IMR-90 (cell line): ENCODE measurements at regions not wholly inside any gene's neighbourhood (a gene's known extent, or its start where the extent isn't known, plus 50 kb on each side); places are given as distances from the start of the nearest gene placed in this dataset.

Experiments used
- ATAC-seq: fragments of 200-7000 bp; cut with Tn5 transposase; 2 replicates; pipeline ENCODE4 v1.9.1; 2020; ENCODE audit warnings: low read depth, mild to moderate bottlenecking, moderate library complexity
- BruUV-seq: library from RNA; stranded (reverse); fragments of 400-500 nt; replicated peaks from 2 replicates; lab custom pipeline; 2021; lab: Mats Ljungman, UMichigan
- CTCF ChIA-PET: fragments of 300-600 bp; formaldehyde crosslinking; extraction: SDS; loops from one replicate; lab custom pipeline; 2021; ENCODE audit warnings: antibody characterized with exemption; lab: Yijun Ruan, JAX
- POLR2A ChIA-PET: fragments of 300-600 bp; sonication (Branson Sonifier 250); formaldehyde crosslinking; loops from one replicate; lab custom pipeline; 2022; ENCODE audit warnings: antibody characterized with exemption; ENCODE audit not compliant: unreplicated experiment; lab: Charles Lee
- DNase-seq: peaks from one replicate; pipeline ENCODE4 v3.0.0; 2013
- H2AFZ ChIP-seq: replicated peaks from 2 replicates; pipeline ENCODE3; 2013; ENCODE audit warnings: low read length, mild to moderate bottlenecking; ENCODE audit not compliant: poor library complexity
- H2AK5ac ChIP-seq: 2 replicates; pipeline ENCODE4 v1.6.1; 2013; ENCODE audit warnings: low read depth, low read length, inconsistent platforms
- H2AK9ac ChIP-seq: replicated peaks from 2 replicates; pipeline ENCODE3; 2013; ENCODE audit warnings: mild to moderate bottlenecking, low read depth, low read length, moderate library complexity; ENCODE audit not compliant: poor library complexity
- H2BK120ac ChIP-seq: 2 replicates; pipeline ENCODE4 v1.6.1; 2013; ENCODE audit warnings: low read depth, low read length, inconsistent platforms
- H2BK15ac ChIP-seq: 3 replicates; pipeline ENCODE4 v1.6.1; 2013; ENCODE audit warnings: low read depth, low read length, inconsistent platforms
- H2BK20ac ChIP-seq: 2 replicates; pipeline ENCODE4 v1.6.1; 2013; ENCODE audit warnings: low read depth, mild to moderate bottlenecking, inconsistent platforms, low read length, moderate library complexity
- H2BK5ac ChIP-seq: 2 replicates; pipeline ENCODE4 v1.6.1; 2013; ENCODE audit warnings: mild to moderate bottlenecking, low read depth, low read length, inconsistent platforms; ENCODE audit not compliant: poor library complexity, severe bottlenecking
- H3K14ac ChIP-seq: replicated peaks from 2 replicates; pipeline ENCODE4 v1.6.1; 2013; ENCODE audit warnings: low read depth, low read length, inconsistent platforms
- H3K18ac ChIP-seq: 2 replicates; pipeline ENCODE4 v1.6.1; 2013; ENCODE audit warnings: low read depth, low read length, control low read depth
- H3K23ac ChIP-seq: 2 replicates; pipeline ENCODE4 v1.6.1; 2013; ENCODE audit warnings: low read depth, low read length, inconsistent platforms
- H3K27ac ChIP-seq: 2 replicates; pipeline ENCODE4 v1.5.1; 2013; ENCODE audit warnings: mild to moderate bottlenecking, control low read depth, low read length; ENCODE audit not compliant: insufficient read depth
- H3K27me3 ChIP-seq: 2 replicates; pipeline ENCODE4 v1.6.1; 2013; ENCODE audit warnings: low read length; ENCODE audit not compliant: control insufficient read depth, insufficient read depth
- H3K36me3 ChIP-seq: 2 replicates; pipeline ENCODE4 v1.6.1; 2013; ENCODE audit warnings: low read length, mixed read lengths; ENCODE audit not compliant: control insufficient read depth, insufficient read depth
- H3K4ac ChIP-seq: 2 replicates; pipeline ENCODE4 v1.6.1; 2013; ENCODE audit warnings: low read depth, low read length, inconsistent platforms
- H3K4me1 ChIP-seq: 2 replicates; pipeline ENCODE4 v1.6.1; 2013; ENCODE audit warnings: low read length, mixed read lengths; ENCODE audit not compliant: control insufficient read depth, insufficient read depth
- H3K4me2 ChIP-seq: 2 replicates; pipeline ENCODE4 v1.6.1; 2013; ENCODE audit warnings: low read depth, mild to moderate bottlenecking, control low read depth, low read length, moderate library complexity
- H3K4me3 ChIP-seq: 2 replicates; pipeline ENCODE4 v1.5.1; 2013; ENCODE audit warnings: low read depth, mild to moderate bottlenecking, control low read depth, low read length, moderate library complexity; ENCODE audit not compliant: insufficient read depth
- H3K56ac ChIP-seq: 2 replicates; pipeline ENCODE4 v1.6.1; 2013; ENCODE audit warnings: low read length, inconsistent platforms; ENCODE audit not compliant: insufficient read depth; ENCODE audit errors: extremely low read depth
- H3K79me1 ChIP-seq, 2 experiments: 2 replicates each; pipeline ENCODE4 v1.6.1; 2013; ENCODE audit warnings: low read length in 2 of 2, inconsistent platforms in 1 of 2, low read depth in 1 of 2
- H3K9ac ChIP-seq: 2 replicates; pipeline ENCODE4 v1.6.1; 2013; ENCODE audit warnings: low read depth, low read length, control low read depth
- H3K9me1 ChIP-seq: 2 replicates; pipeline ENCODE4 v1.6.1; 2013; ENCODE audit warnings: low read length, inconsistent platforms; ENCODE audit not compliant: insufficient read depth
- H3K9me3 ChIP-seq: 2 replicates; pipeline ENCODE4 v1.6.1; 2013; ENCODE audit warnings: low read length; ENCODE audit not compliant: control insufficient read depth, insufficient read depth
- H4K20me1 ChIP-seq: 2 replicates; pipeline ENCODE4 v1.6.1; 2013; ENCODE audit warnings: low read length, inconsistent platforms; ENCODE audit not compliant: insufficient read depth
- H4K5ac ChIP-seq: 2 replicates; pipeline ENCODE4 v1.6.1; 2013; ENCODE audit warnings: mild to moderate bottlenecking, low read depth, low read length, control low read depth
- H4K8ac ChIP-seq, 2 experiments: 2 replicates each; pipeline ENCODE4 v1.6.1; 2013; ENCODE audit warnings: low read depth in 2 of 2, low read length in 2 of 2, control low read depth in 1 of 2, inconsistent platforms in 1 of 2
- H4K91ac ChIP-seq: 2 replicates; pipeline ENCODE4 v1.6.1; 2013; ENCODE audit warnings: low read depth, low read length, inconsistent platforms; ENCODE audit not compliant: insufficient read depth
- BHLHE40 ChIP-seq: fragments of 150-350 bp; IDR thresholded peaks from 2 replicates; pipeline ENCODE4 v1.6.1; 2016; ENCODE audit warnings: mild to moderate bottlenecking, low read depth, low read length
- CEBPB ChIP-seq: IDR thresholded peaks from 2 replicates; pipeline ENCODE4 v1.6.1; 2012; ENCODE audit warnings: low read depth, low read length, improper control_type of control experiment
- MAZ ChIP-seq: IDR thresholded peaks from 2 replicates; pipeline ENCODE4 v1.6.1; 2012; ENCODE audit warnings: low read depth, mild to moderate bottlenecking, low read length, improper control_type of control experiment, moderate library complexity, borderline replicate concordance
- MXI1 ChIP-seq: IDR thresholded peaks from 2 replicates; pipeline ENCODE4 v1.6.1; 2012; ENCODE audit warnings: low read depth, mild to moderate bottlenecking, low read length, moderate library complexity, borderline replicate concordance
- NFE2L2 ChIP-seq: fragments of 150-350 bp; IDR thresholded peaks from 2 replicates; pipeline ENCODE4 v1.6.1; 2016; ENCODE audit warnings: low read depth, mild to moderate bottlenecking, low read length
- RAD21 ChIP-seq: IDR thresholded peaks from 2 replicates; pipeline ENCODE4 v1.6.1; 2012; ENCODE audit warnings: low read length, improper control_type of control experiment
- RFX5 ChIP-seq: IDR thresholded peaks from 2 replicates; pipeline ENCODE4 v1.8.0; 2012; ENCODE audit warnings: low read depth, mild to moderate bottlenecking, low read length, moderate library complexity
- WGBS, 2 experiments: methylation state at CpG; one replicate each; pipeline versions ENCODE4 v1.1.5 to v1.1.7; 2013; ENCODE audit warnings: missing lambda C conversion rate in 2 of 2; ENCODE audit not compliant: insufficient read length in 1 of 2; ENCODE audit errors: extremely low coverage in 2 of 2; 5-methylcytosine and 5-hydroxymethylcytosine counted together
- dilution Hi-C: fragments of 300-500 bp; cut with HindIII; formaldehyde crosslinking; loops from one replicate; pipeline ENCODE4 v1.14.3; 2018; ENCODE audit warnings: low sequenced_read_pairs; ENCODE audit not compliant: unreplicated experiment
- in situ Hi-C: fragments of 300-500 bp; cut with MboI; formaldehyde crosslinking; loops from 3 replicates; pipeline ENCODE4 v1.14.3; 2019; ENCODE audit warnings: low sequenced_read_pairs, inconsistent platforms, mixed read lengths
- intact Hi-C: fragments of 100-400 bp; cut with micrococcal nuclease; formaldehyde crosslinking; loops from 2 replicates; pipeline ENCODE4 v1.10.0; 2022
- TF ChIP-seq, protein P1 (sequence below): conservative IDR thresholded peaks from 2 replicates; pipeline ENCODE4 v1.5.1; 2012; ENCODE audit warnings: mild to moderate bottlenecking, low read depth, low read length, improper control_type of control experiment

DNA sequence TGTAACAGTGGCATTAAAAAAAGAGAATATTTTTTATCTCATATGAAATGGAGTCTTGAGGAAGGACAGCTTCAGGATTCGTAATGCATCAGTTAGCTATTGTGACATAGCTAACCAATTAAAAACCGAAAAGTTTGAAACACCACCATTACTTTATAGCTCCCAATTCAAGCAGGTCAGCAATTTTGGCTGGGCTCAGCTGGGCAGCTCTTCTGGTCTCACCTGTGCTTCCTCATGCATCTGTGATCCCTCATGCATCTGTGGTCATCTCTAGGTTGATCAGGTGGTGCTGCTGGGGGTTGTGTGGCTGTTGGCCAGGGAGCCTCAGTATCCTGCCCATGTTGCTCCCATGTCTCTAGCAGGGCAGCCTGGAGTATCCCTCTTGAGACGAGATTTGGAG lies 76.7 kb upstream of the KCNA1 start:
- Histone ChIP-seq H3K14ac (no peak overlapping the region), H4K8ac (no peak overlapping the region), H3K9ac (no peak overlapping the region), H4K5ac (no peak overlapping the region), H3K23ac (no peak overlapping the region), H2BK5ac (no peak overlapping the region), H4K91ac (no peak overlapping the region), H3K56ac (no peak overlapping the region), H2BK120ac (no peak overlapping the region), H3K4me1 (no peaks in the 10 kb centered on the region), H3K27ac (no peak overlapping the region), H4K20me1 (no peaks in the 10 kb centered on the region), H3K27me3 (peaks cover 4% of the 10 kb centered on the region), H2BK20ac (no peak overlapping the region), H2AK5ac (no peak overlapping the region), H3K4me2 (no peak overlapping the region), H3K9me3 (0 out of 2 replicates have a peak, but pooled peaks cover 3% of the 10 kb centered on the region), H3K4me3 (no peak overlapping the region), H2AFZ (peak overlapping the region; percentile 19), H3K79me1 (no peaks in the 10 kb centered on the region), H3K18ac (no peak overlapping the region), H3K36me3 (no peaks in the 10 kb centered on the region), H2AK9ac (no peak overlapping the region), H3K4ac (no peak overlapping the region), H3K9me1 (no peaks in the 10 kb centered on the region), H2BK15ac (no peak overlapping the region)
- ChIA-PET CTCF (no interaction called here), POLR2A (no interaction called here)
- TF ChIP-seq BHLHE40 (no peak), RAD21 (no peak), RFX5 (no peak), MXI1 (no peak), CEBPB (no peak), NFE2L2 (no peak), MAZ (no peak)
- TF ChIP-seq, protein P1, sequence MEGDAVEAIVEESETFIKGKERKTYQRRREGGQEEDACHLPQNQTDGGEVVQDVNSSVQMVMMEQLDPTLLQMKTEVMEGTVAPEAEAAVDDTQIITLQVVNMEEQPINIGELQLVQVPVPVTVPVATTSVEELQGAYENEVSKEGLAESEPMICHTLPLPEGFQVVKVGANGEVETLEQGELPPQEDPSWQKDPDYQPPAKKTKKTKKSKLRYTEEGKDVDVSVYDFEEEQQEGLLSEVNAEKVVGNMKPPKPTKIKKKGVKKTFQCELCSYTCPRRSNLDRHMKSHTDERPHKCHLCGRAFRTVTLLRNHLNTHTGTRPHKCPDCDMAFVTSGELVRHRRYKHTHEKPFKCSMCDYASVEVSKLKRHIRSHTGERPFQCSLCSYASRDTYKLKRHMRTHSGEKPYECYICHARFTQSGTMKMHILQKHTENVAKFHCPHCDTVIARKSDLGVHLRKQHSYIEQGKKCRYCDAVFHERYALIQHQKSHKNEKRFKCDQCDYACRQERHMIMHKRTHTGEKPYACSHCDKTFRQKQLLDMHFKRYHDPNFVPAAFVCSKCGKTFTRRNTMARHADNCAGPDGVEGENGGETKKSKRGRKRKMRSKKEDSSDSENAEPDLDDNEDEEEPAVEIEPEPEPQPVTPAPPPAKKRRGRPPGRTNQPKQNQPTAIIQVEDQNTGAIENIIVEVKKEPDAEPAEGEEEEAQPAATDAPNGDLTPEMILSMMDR = no peak
- intact Hi-C loops (no loop called here), in situ Hi-C loops (no loop called here), dilution Hi-C loops (no loop called here)
- 10% methylated on average over 2 of the region's 3 CpGs; no CpG with 5 or more reads in 1 of the 2 experiments for WGBS, 2 experiments
- DNase-seq = no peak
- ATAC-seq = no peak
- no TSS peak for BruUV-seq
